ENCODE measurements at regions not wholly inside any gene's neighbourhood (a gene's known extent, or its start where the extent isn't known, plus 50 kb on each side); places are given as distances from the start of the nearest gene placed in this dataset.

GRCh38 chr13:21948769-21949474 lies 278.0 kb downstream of the FGF9 start:
- TF ChIP-seq POLR2AphosphoS5 (IDR thresholded peaks at IDR 0.05; ENCODE audit: low read depth, low read length) (no peak), FOXP2 (optimal IDR thresholded peaks at IDR 0.05; ENCODE audit: borderline replicate concordance, extremely low read depth, extremely low read length, insufficient read depth) (no peak), REST (IDR thresholded peaks at IDR 0.05; ENCODE audit: insufficient read depth in 1 of 2, low read depth in 2 of 2, low read length in 2 of 2) (no peak), TAF1 (IDR thresholded peaks at IDR 0.05; ENCODE audit: borderline replicate concordance, insufficient read depth, low read length) (no peak)
